ENCODE measurements at regions not wholly inside any gene's neighbourhood (a gene's known extent, or its start where the extent isn't known, plus 50 kb on each side); places are given as distances from the start of the nearest gene placed in this dataset.
"Not testable (repeated sequence)": the region's sequence is repeated elsewhere in the genome, so short reads cannot be mapped to it uniquely, and the experiment has no call there.

DNA sequence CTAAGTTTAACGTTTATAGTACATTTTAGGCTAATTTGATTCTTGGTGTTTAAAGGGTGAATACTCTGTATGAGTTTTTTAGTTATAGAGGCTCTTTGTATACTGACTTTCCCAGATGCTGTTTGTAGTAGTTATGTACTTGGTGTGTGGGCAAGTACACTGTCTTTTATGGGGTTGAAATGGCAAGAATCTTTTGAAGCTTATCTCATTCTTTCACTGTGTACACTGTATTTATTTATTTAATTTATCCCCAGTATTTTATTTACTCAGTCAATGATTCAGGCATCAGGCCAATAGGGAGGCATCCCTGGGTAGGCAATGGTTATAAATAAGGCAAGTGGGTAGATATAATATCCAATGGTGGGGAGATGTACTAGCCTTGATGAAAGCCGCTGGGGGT, 277.0 kb upstream of the PTCHD4 start:
- DNase-seq: no peak
- Mint-ChIP-seq H3K4me3 (no peak overlapping the region), H3K27ac (no peak overlapping the region), H3K4me1 (ENCODE audit: low read depth) (no peaks in the 10 kb centered on the region), H3K9me3 (no peaks in the 10 kb centered on the region), H3K36me3 (ENCODE audit: low read depth) (no peaks in the 10 kb centered on the region), H3K27me3 (ENCODE audit: insufficient read depth) (no peaks in the 10 kb centered on the region; the same call in none of the 2 replicates)
- TF ChIP-seq, protein P1, sequence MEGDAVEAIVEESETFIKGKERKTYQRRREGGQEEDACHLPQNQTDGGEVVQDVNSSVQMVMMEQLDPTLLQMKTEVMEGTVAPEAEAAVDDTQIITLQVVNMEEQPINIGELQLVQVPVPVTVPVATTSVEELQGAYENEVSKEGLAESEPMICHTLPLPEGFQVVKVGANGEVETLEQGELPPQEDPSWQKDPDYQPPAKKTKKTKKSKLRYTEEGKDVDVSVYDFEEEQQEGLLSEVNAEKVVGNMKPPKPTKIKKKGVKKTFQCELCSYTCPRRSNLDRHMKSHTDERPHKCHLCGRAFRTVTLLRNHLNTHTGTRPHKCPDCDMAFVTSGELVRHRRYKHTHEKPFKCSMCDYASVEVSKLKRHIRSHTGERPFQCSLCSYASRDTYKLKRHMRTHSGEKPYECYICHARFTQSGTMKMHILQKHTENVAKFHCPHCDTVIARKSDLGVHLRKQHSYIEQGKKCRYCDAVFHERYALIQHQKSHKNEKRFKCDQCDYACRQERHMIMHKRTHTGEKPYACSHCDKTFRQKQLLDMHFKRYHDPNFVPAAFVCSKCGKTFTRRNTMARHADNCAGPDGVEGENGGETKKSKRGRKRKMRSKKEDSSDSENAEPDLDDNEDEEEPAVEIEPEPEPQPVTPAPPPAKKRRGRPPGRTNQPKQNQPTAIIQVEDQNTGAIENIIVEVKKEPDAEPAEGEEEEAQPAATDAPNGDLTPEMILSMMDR (IDR thresholded peaks at IDR 0.05): no peak

DNA sequence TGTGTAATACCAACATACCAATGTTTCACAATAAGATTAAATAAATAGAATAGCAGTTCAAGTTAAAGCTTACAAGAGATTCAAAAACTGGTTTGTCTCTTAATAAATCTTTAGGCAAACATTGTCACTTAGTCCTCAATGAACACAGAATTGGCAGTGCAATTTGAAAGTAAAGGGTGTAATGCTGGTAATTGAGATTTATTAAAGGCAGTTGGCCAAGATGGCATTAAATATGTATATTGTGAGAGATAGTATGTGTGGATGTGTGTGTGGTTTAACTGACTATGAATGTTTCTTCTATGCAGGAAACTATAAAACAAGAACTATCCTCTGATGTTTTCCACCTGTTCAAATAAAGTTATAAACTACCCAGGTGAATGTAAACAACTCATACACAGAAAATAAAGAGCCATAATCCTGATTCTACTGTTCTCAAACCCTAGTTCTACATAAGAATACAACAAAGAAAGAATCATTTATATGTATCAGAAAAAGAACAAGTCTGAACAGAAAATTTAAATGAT, 267.9 kb upstream of the PTCHD4 start:
- Mint-ChIP-seq H3K4me3 (no peak overlapping the region), H3K27ac (no peak overlapping the region), H3K9me3 (no peaks in the 10 kb centered on the region), H3K36me3 (ENCODE audit: low read depth) (no peaks in the 10 kb centered on the region), H3K27me3 (ENCODE audit: insufficient read depth) (no peaks in the 10 kb centered on the region), H3K4me1 (ENCODE audit: low read depth) (no peaks in the 10 kb centered on the region)
- TF ChIP-seq, protein P1 (IDR thresholded peaks at IDR 0.05): no peak
- no peak for DNase-seq

DNA sequence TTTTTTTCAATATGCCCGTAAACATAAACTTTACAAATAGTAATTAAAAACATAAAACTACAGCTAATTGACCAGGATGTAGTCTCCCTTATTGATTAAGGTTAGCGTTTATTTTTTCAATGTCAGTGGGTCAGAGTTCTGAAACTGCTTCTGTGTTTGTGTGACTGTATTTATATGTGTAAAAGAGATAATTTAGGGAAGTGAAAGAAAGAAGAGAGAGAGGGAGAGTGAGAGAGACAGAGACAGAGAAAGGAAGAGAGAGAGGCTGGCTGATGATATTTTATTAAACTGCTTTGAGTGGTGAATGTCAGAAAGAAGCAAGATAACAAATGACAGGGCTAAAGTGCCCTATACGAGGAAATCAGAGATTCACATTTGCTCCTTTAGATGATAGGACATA, 266.1 kb upstream of the PTCHD4 start:
- no peak overlapping the region; the same call in 1 of the 2 replicates for H3K4me3 Mint-ChIP-seq
- TF ChIP-seq, protein P1 (IDR thresholded peaks at IDR 0.05): no peak
- H3K9me3 Mint-ChIP-seq: 0 out of 2 replicates have a peak, but pooled peaks cover under 1% of the 10 kb centered on the region
- no peak overlapping the region for H3K27ac Mint-ChIP-seq
- H3K27me3 Mint-ChIP-seq (ENCODE audit: insufficient read depth): no peaks in the 10 kb centered on the region
- no peaks in the 10 kb centered on the region for H3K4me1 Mint-ChIP-seq (ENCODE audit: low read depth)
- no peaks in the 10 kb centered on the region for H3K36me3 Mint-ChIP-seq (ENCODE audit: low read depth)
- no peak for DNase-seq

DNA sequence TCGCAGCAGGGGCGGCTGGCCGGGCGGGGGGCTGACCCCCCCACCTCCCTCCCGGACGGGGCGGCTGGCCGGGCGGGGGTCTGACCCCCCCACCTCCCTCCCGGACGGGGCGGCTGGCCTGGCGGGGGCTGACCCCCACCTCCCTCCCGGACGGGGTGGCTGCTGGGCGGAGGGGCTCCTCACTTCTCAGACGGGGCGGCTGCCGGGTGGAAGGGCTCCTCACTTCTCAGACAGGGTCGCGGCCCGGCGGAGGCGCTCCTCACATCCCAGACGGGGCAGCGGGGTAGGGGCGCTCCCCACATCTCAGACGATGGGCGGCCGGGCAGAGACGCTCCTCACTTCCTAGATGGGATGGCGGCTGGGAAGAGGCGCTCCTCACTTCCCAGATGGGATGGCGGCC, 260.2 kb upstream of the PTCHD4 start:
- H3K27ac Mint-ChIP-seq; H3K36me3 Mint-ChIP-seq (ENCODE audit: low read depth); H3K27me3 Mint-ChIP-seq (ENCODE audit: insufficient read depth); H3K4me1 Mint-ChIP-seq (ENCODE audit: low read depth); DNase-seq; H3K4me3 Mint-ChIP-seq; H3K9me3 Mint-ChIP-seq: not testable (repeated sequence)

DNA sequence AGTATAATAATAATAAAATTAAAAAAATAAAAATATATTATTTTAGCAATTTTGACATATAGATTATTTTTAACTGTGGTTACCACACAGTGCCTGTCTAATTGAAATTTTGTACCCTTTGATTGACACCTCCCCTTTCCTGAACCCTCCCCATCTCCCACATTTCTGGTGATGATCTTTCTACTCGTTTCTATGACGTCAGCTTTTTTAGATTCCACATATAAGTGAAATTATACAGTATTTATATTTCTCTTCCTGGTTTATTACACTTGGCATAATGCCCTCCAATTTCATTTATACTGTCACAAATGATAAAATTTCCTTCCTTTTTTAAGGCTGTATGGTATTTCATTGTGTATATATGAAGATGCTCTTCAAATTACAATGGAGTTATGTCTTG, 258.1 kb upstream of the PTCHD4 start:
- DNase-seq: no peak
- H3K36me3 Mint-ChIP-seq (ENCODE audit: low read depth): no peaks in the 10 kb centered on the region
- no peaks in the 10 kb centered on the region for H3K4me1 Mint-ChIP-seq (ENCODE audit: low read depth)
- TF ChIP-seq, protein P1 (IDR thresholded peaks at IDR 0.05): no peak
- no peaks in the 10 kb centered on the region for H3K27me3 Mint-ChIP-seq (ENCODE audit: insufficient read depth)
- H3K9me3 Mint-ChIP-seq: peaks cover 5% of the 10 kb centered on the region; the same call in 1 of the 2 replicates
- no peak overlapping the region for H3K4me3 Mint-ChIP-seq
- no peak overlapping the region for H3K27ac Mint-ChIP-seq

DNA sequence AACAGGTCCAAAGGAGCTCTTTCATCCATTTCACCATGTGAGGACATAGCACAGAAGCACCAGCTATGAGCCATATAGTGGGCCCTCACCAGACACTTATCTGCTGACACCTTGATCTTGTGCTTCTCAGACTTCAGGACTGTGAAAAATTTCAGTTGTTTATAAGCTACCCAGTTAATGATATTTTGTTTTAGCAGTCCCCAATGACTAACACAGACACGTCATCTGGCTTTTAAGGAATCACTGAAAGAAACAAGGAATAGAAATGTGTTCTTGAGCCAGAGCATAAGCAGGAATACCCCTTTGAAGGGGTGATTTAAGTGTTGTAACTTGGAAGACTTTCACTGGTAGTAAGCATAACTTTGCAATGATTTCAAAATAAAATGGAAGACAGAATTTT, 214.7 kb upstream of the PTCHD4 start:
- 0 out of 2 replicates have a peak, but pooled peaks cover 4% of the 10 kb centered on the region for H3K9me3 Mint-ChIP-seq
- H3K27ac Mint-ChIP-seq: no peak overlapping the region
- H3K36me3 Mint-ChIP-seq (ENCODE audit: low read depth): no peaks in the 10 kb centered on the region
- H3K27me3 Mint-ChIP-seq (ENCODE audit: insufficient read depth): no peaks in the 10 kb centered on the region
- TF ChIP-seq, protein P1 (IDR thresholded peaks at IDR 0.05): no peak
- H3K4me1 Mint-ChIP-seq (ENCODE audit: low read depth): no peaks in the 10 kb centered on the region
- H3K4me3 Mint-ChIP-seq: no peak overlapping the region
- no peak for DNase-seq
